HepG2 (cell line): ENCODE measurements at regions not wholly inside any gene's neighbourhood (a gene's known extent, or its start where the extent isn't known, plus 50 kb on each side); places are given as distances from the start of the nearest gene placed in this dataset.

Experiments used
- ATAC-seq: fragments of 200-7000 bp; cut with Tn5 transposase; 3 replicates; pipeline ENCODE4 v1.9.1; 2020; ENCODE audit warnings: mild to moderate bottlenecking, moderate library complexity
- BruUV-seq: library from RNA; stranded (reverse); fragments of 400-500 nt; replicated peaks from 2 replicates; lab custom pipeline; 2021; lab: Mats Ljungman, UMichigan
- CTCF ChIA-PET: fragments of 300-600 bp; formaldehyde crosslinking; extraction: SDS; loops from one replicate; lab custom pipeline; 2021; ENCODE audit warnings: low total read pairs, inconsistent platforms, low intra/inter-chr PET ratio; lab: Yijun Ruan, JAX
- POLR2A ChIA-PET: fragments of 350-600 bp; sonication (Branson Sonifier 250); formaldehyde crosslinking; loops from one replicate; lab custom pipeline; 2020; ENCODE audit warnings: antibody characterized with exemption, inconsistent platforms; lab: Yijun Ruan, JAX
- DNase-seq: peaks from one replicate; pipeline ENCODE4 v3.0.0-alpha.2; 2015; ENCODE audit warnings: low spot score
- FAIRE-seq: peaks from 3 replicates; lab custom pipeline; 2011; peaks lifted over from hg19 to GRCh38; lab: Jason Lieb, UNC
- H2AFZ ChIP-seq: one replicate; pipeline ENCODE4 v1.6.1; 2011; ENCODE audit warnings: low read length, inconsistent platforms
- H3K27ac ChIP-seq: fragments of 300-600 bp; 3 replicates; pipeline ENCODE4 v1.8.0; 2011; ENCODE audit warnings: mixed run types, mild to moderate bottlenecking, mixed read lengths, low read length, inconsistent platforms; ENCODE audit not compliant: insufficient read depth; ENCODE audit errors: extremely low read length
- H3K27me3 ChIP-seq, 2 experiments: fragments of 200-600 bp in 1 of 2; 2 replicates in 1 of 2; 3 replicates in 1 of 2; pipeline versions ENCODE4 v1.6.0 to v1.8.0; 2011; ENCODE audit warnings: low read length in 2 of 2, mild to moderate bottlenecking in 2 of 2, moderate library complexity in 2 of 2, inconsistent platforms in 1 of 2; ENCODE audit not compliant: insufficient read depth in 2 of 2, control insufficient read depth in 1 of 2
- H3K36me3 ChIP-seq, 2 experiments: fragments of 200-600 bp in 1 of 2; replicated peaks in 1 of 2; 2 replicates in 1 of 2; 3 replicates in 1 of 2; pipeline versions ENCODE4 v1.5.1 to v1.8.0; 2011; ENCODE audit warnings: low read length in 2 of 2, inconsistent platforms in 1 of 2; ENCODE audit not compliant: insufficient read depth in 2 of 2, control insufficient read depth in 1 of 2
- H3K4me1 ChIP-seq: 2 replicates; pipeline ENCODE4 v1.5.1; 2012; ENCODE audit warnings: low read length, inconsistent platforms; ENCODE audit not compliant: insufficient read depth
- H3K4me2 ChIP-seq: 2 replicates; pipeline ENCODE4 v1.6.0; 2011; ENCODE audit warnings: low read depth, low read length, inconsistent platforms
- H3K4me3 ChIP-seq, 3 experiments: fragments of 200-600 bp in 1 of 3; sonication (generic), shearing (Covaris generic) in 1 of 3; replicated peaks in 1 of 3; 2 replicates each; pipeline ENCODE4 v1.5.1; 2011 to 2016; ENCODE audit warnings: low read length in 3 of 3, inconsistent platforms in 2 of 3, low read depth in 2 of 3, mild to moderate bottlenecking in 2 of 3, control low read depth in 1 of 3, mixed read lengths in 1 of 3; ENCODE audit not compliant: insufficient read depth in 1 of 3
- H3K79me2 ChIP-seq: one replicate; pipeline ENCODE4 v1.6.1; 2011; ENCODE audit warnings: low read length, inconsistent platforms; ENCODE audit not compliant: insufficient read depth
- H3K9ac ChIP-seq: 2 replicates; pipeline ENCODE4 v1.6.0; 2011; ENCODE audit warnings: mild to moderate bottlenecking, low read depth, low read length, inconsistent platforms; ENCODE audit not compliant: insufficient read depth
- H3K9me3 ChIP-seq: 2 replicates; pipeline ENCODE4 v1.5.1; 2012; ENCODE audit warnings: mild to moderate bottlenecking, low read length
- H4K20me1 ChIP-seq: 2 replicates; pipeline ENCODE4 v1.6.0; 2011; ENCODE audit warnings: inconsistent platforms, mild to moderate bottlenecking, low read length, moderate library complexity; ENCODE audit not compliant: insufficient read depth
- HHEX ChIP-seq: IDR thresholded peaks from 2 replicates; pipeline ENCODE4 v1.6.1; 2016; ENCODE audit warnings: control low read depth
- IKZF4 ChIP-seq: sonication (generic); formaldehyde crosslinking; IDR thresholded peaks from 2 replicates; pipeline ENCODE4 v1.5.1; 2020; ENCODE audit warnings: borderline replicate concordance, mild to moderate bottlenecking, low read depth, missing genetic modification reagents; ENCODE audit errors: not compliant biosample characterization
- MLLT10 ChIP-seq: sonication (generic); formaldehyde crosslinking; IDR thresholded peaks from 2 replicates; pipeline ENCODE4 v1.4.0; 2020; ENCODE audit warnings: missing genetic modification reagents
- NCOA1 ChIP-seq: sonication (generic); formaldehyde crosslinking; IDR thresholded peaks from 2 replicates; pipeline ENCODE4 v1.9.0; 2021; ENCODE audit warnings: missing genetic modification reagents
- REPIN1 ChIP-seq: sonication (generic); formaldehyde crosslinking; IDR thresholded peaks from 2 replicates; pipeline ENCODE4 v1.8.0; 2022; ENCODE audit warnings: missing genetic modification reagents, low read depth, mild to moderate bottlenecking, borderline replicate concordance
- SRY ChIP-seq: sonication (generic); formaldehyde crosslinking; IDR thresholded peaks from 2 replicates; pipeline ENCODE4 v1.8.0; 2022; ENCODE audit warnings: mild to moderate bottlenecking, missing genetic modification reagents
- TMF1 ChIP-seq: sonication (generic); formaldehyde crosslinking; IDR thresholded peaks from 2 replicates; pipeline ENCODE4 v1.8.1; 2022; ENCODE audit warnings: low read depth, missing genetic modification reagents
- UBTF ChIP-seq: sonication (generic); formaldehyde crosslinking; IDR thresholded peaks from 2 replicates; pipeline ENCODE4 v1.4.0; 2020; ENCODE audit warnings: mild to moderate bottlenecking, missing genetic modification reagents
- ZNF12 ChIP-seq: sonication (generic); formaldehyde crosslinking; IDR thresholded peaks from 2 replicates; pipeline ENCODE4 v1.5.0; 2020; ENCODE audit warnings: missing genetic modification reagents
- ZNF556 ChIP-seq: sonication (generic); formaldehyde crosslinking; IDR thresholded peaks from 2 replicates; pipeline ENCODE4 v1.4.0; 2020; ENCODE audit warnings: mild to moderate bottlenecking, missing genetic modification reagents, borderline replicate concordance
- ZNF577 ChIP-seq: sonication (generic); formaldehyde crosslinking; IDR thresholded peaks from 2 replicates; pipeline ENCODE4 v1.4.0; 2020; ENCODE audit warnings: mild to moderate bottlenecking, low read depth, missing genetic modification reagents, borderline replicate concordance
- WGBS: methylation state at CpG from one replicate; pipeline ENCODE4 v1.1.6; 2017; ENCODE audit warnings: low lambda C conversion rate; 5-methylcytosine and 5-hydroxymethylcytosine counted together
- in situ Hi-C: cut with HindIII; loops from 2 replicates; pipeline ENCODE4 v1.10.0; 2017; ENCODE audit warnings: low pct_unique_long_range_greater_than_20kb; ENCODE audit not compliant: extremely low pct_ligation_motif_present
- intact Hi-C: fragments of 100-400 bp; cut with micrococcal nuclease; formaldehyde crosslinking; loops from one replicate; pipeline ENCODE4 v1.10.0; 2022; ENCODE audit not compliant: unreplicated experiment
- TF ChIP-seq, protein P1 (sequence below): sonication (generic); formaldehyde crosslinking; IDR thresholded peaks from 2 replicates; pipeline ENCODE4 v1.5.1; 2020; ENCODE audit warnings: missing genetic modification reagents, mild to moderate bottlenecking, borderline replicate concordance
- TF ChIP-seq, protein P2 (sequence below): sonication (generic); formaldehyde crosslinking; IDR thresholded peaks from 2 replicates; pipeline ENCODE4 v1.5.0; 2020; ENCODE audit warnings: missing genetic modification reagents

DNA sequence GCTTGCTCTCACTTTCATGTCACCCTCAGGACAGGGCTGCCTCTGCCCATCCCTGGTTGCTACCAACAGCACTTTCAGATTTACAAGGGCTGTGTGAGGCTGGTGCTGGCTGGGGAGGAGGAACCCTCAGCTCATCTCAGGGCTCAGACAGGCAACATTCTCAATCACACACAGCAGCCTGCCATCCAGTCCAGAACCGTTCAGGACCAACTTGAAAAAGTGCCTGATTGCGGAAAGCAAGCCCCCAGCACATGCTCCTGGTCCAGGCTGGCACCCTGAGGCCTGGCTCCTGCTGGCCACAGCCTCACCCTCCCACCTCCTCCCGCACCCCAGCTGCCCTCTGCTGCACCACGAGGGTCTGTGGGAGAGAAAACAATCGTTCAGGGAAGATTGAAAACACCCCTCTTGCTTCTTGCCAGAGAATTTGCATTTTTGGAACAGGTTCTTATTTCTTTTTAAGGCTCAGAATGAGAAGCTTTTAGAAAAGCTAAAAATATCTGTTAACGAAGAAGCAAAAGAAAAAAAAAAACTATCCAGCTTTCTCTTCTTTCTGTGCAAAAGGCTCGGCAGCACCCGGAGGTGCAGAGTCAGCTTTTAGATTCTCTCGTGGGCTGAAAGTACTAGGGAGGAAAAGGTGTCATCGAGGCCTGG lies 403.8 kb upstream of the ID2 start:
- H3K79me2 ChIP-seq: no peaks in the 10 kb centered on the region
- POLR2A ChIA-PET: no interaction called here
- no peak; the same call in 2 of the 3 replicates for ATAC-seq

DNA sequence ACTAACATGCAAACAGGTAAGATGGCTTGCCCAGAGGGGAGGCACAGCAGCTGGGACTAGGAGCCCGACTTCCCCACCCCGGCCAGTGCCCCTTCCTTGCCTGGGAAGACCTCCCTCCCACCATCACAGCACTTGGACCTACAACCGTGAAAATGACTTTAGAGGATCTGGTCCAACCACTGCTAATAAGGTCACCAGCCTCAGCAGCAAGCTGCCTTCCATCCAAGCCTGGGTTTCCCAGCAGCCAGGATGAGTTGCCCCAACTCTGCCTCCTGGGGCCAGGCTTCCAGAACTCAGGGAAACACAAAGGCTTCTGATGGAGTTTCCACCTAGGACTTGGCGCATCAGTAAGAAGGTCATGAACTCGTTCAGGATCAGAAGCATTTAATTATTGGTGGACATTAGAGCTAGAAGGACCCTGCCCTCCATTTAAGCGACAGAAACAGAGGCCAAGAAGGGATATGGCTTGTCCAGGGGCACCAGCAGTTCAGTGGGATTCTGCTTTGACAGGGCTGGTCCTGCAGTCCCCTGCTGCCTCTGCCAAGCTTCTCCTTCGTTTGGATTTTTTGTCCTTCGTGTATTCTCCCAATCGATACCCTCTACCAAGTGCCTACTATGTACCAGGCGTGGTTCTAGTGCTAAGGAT lies 403.0 kb upstream of the ID2 start:
- Histone ChIP-seq H4K20me1 (no peaks in the 10 kb centered on the region), H3K4me1 (no peaks in the 10 kb centered on the region), H3K4me3 (no peak overlapping the region), H2AFZ (no peak overlapping the region), H3K4me2 (no peak overlapping the region), H3K9ac (no peak overlapping the region), H3K9me3 (peaks cover 10% of the 10 kb centered on the region; the same call in 1 of the 2 replicates), H3K36me3 (no peaks in the 10 kb centered on the region), H3K79me2 (no peaks in the 10 kb centered on the region), H3K27me3 (peaks cover 0 to 32% of the 10 kb centered on the region in 2 experiments; a peak in 4 of 5 replicates), H3K27ac (no peak overlapping the region)
- no TSS peak for BruUV-seq
- DNase-seq (no peak), ATAC-seq (peak; percentile 36; the same call in 1 of the 3 replicates), FAIRE-seq (no peak)
- ChIA-PET CTCF (no interaction called here), POLR2A (no interaction called here)
- 45% methylated on average over 10 of the region's 10 CpGs for WGBS
- in situ Hi-C loops (no loop called here), intact Hi-C loops (no loop called here)
- TF ChIP-seq UBTF (CRISPR knock-in tag) (no peak), MLLT10 (no peak), IKZF4 (CRISPR knock-in tag) (no peak), HHEX (CRISPR knock-in tag) (no peak), REPIN1 (CRISPR knock-in tag) (no peak), SRY (CRISPR knock-in tag) (no peak), ZNF556 (CRISPR knock-in tag) (no peak), NCOA1 (CRISPR knock-in tag) (no peak)
- TF ChIP-seq, protein P1, sequence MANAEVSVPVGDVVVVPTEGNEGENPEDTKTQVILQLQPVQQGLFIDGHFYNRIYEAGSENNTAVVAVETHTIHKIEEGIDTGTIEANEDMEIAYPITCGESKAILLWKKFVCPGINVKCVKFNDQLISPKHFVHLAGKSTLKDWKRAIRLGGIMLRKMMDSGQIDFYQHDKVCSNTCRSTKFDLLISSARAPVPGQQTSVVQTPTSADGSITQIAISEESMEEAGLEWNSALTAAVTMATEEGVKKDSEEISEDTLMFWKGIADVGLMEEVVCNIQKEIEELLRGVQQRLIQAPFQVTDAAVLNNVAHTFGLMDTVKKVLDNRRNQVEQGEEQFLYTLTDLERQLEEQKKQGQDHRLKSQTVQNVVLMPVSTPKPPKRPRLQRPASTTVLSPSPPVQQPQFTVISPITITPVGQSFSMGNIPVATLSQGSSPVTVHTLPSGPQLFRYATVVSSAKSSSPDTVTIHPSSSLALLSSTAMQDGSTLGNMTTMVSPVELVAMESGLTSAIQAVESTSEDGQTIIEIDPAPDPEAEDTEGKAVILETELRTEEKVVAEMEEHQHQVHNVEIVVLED (CRISPR knock-in tag): no peak
- TF ChIP-seq, protein P2, sequence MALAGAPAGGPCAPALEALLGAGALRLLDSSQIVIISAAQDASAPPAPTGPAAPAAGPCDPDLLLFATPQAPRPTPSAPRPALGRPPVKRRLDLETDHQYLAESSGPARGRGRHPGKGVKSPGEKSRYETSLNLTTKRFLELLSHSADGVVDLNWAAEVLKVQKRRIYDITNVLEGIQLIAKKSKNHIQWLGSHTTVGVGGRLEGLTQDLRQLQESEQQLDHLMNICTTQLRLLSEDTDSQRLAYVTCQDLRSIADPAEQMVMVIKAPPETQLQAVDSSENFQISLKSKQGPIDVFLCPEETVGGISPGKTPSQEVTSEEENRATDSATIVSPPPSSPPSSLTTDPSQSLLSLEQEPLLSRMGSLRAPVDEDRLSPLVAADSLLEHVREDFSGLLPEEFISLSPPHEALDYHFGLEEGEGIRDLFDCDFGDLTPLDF: no peak

More for the DNA sequence above, 403.8 kb upstream of the ID2 start:
- no TSS peak for BruUV-seq
- no peaks in the 10 kb centered on the region for H4K20me1 ChIP-seq
- H3K4me2 ChIP-seq: no peak overlapping the region
- TF ChIP-seq ZNF577 (CRISPR knock-in tag) (no peak), TMF1 (no peak), ZNF12 (CRISPR knock-in tag) (no peak)
- TF ChIP-seq, all 625 proteins: peak for 0
- intact Hi-C loops (no loop called here), in situ Hi-C loops (no loop called here)
- H3K27me3 ChIP-seq: peaks cover 0 to 36% of the 10 kb centered on the region in 2 experiments; a peak in 4 of 5 replicates
- no peak for FAIRE-seq
- no peaks in the 10 kb centered on the region for H3K4me1 ChIP-seq
- no peak for DNase-seq
- no peak overlapping the region for H3K9ac ChIP-seq
- CTCF ChIA-PET: no interaction called here
- no peak overlapping the region for H3K27ac ChIP-seq
- no peaks in the 10 kb centered on the region for H3K36me3 ChIP-seq
- H3K4me3 ChIP-seq: no peak overlapping the region
- 20% methylated on average over 10 of the region's 10 CpGs for WGBS
- peaks cover 10% of the 10 kb centered on the region; the same call in 1 of the 2 replicates for H3K9me3 ChIP-seq
- H2AFZ ChIP-seq: no peak overlapping the region
